Osteocyte (in vitro differentiated cells): ENCODE measurements at regions not wholly inside any gene's neighbourhood (a gene's known extent, or its start where the extent isn't known, plus 50 kb on each side); places are given as distances from the start of the nearest gene placed in this dataset.

Source experiments
- DNase-seq: peaks from one replicate; pipeline ENCODE4 v3.0.0; 2021; ENCODE audit warnings: mixed read lengths; ENCODE audit not compliant: unreplicated experiment; ENCODE audit errors: extremely low spot score
- H3K27ac Mint-ChIP-seq: one replicate; pipeline ENCODE4 v1.8.0; 2021; ENCODE audit warnings: mild to moderate bottlenecking, mixed read lengths; ENCODE audit not compliant: unreplicated experiment
- H3K27me3 Mint-ChIP-seq: one replicate; pipeline ENCODE4 v1.8.0; 2021; ENCODE audit warnings: mixed read lengths; ENCODE audit not compliant: unreplicated experiment
- H3K36me3 Mint-ChIP-seq: one replicate; pipeline ENCODE4 v1.8.0; 2021; ENCODE audit warnings: mixed read lengths; ENCODE audit not compliant: unreplicated experiment
- H3K4me1 Mint-ChIP-seq: one replicate; pipeline ENCODE4 v1.8.0; 2021; ENCODE audit warnings: mixed read lengths; ENCODE audit not compliant: unreplicated experiment
- H3K4me3 Mint-ChIP-seq: one replicate; pipeline ENCODE4 v1.8.0; 2021; ENCODE audit warnings: mild to moderate bottlenecking, moderate library complexity, mixed read lengths; ENCODE audit not compliant: unreplicated experiment
- H3K9me3 Mint-ChIP-seq: one replicate; pipeline ENCODE4 v1.8.0; 2021; ENCODE audit warnings: mixed read lengths; ENCODE audit not compliant: unreplicated experiment
- CTCF ChIP-seq: fragments of 200-600 bp; sonication (generic); IDR thresholded peaks from 2 replicates; pipeline ENCODE4 v1.5.0; 2021; ENCODE audit warnings: antibody characterized with exemption, mild to moderate bottlenecking, moderate library complexity

GRCh38 chr10:111926286-111926685, 257.3 kb downstream of the GPAM start:
- no peaks in the 10 kb centered on the region for H3K4me1 Mint-ChIP-seq
- no peak overlapping the region for H3K4me3 Mint-ChIP-seq
- TF ChIP-seq CTCF: no peak
- DNase-seq: no peak
- no peaks in the 10 kb centered on the region for H3K27me3 Mint-ChIP-seq
- peaks cover 7% of the 10 kb centered on the region for H3K9me3 Mint-ChIP-seq
- no peak overlapping the region for H3K27ac Mint-ChIP-seq
- H3K36me3 Mint-ChIP-seq: no peaks in the 10 kb centered on the region

- H3K9me3 Mint-ChIP-seq: peaks cover 8% of the 10 kb centered on the region
Observed at GRCh38 chr10:111933937-111934336, 249.6 kb downstream of the GPAM start.

GRCh38 chr10:111934931-111935330, 248.6 kb downstream of the GPAM start:
- peaks cover 8% of the 10 kb centered on the region for H3K9me3 Mint-ChIP-seq
- no peak for TF ChIP-seq CTCF
- no peaks in the 10 kb centered on the region for H3K4me1 Mint-ChIP-seq
- H3K27ac Mint-ChIP-seq: no peak overlapping the region
- no peaks in the 10 kb centered on the region for H3K36me3 Mint-ChIP-seq
- no peak for DNase-seq
- no peaks in the 10 kb centered on the region for H3K27me3 Mint-ChIP-seq
- H3K4me3 Mint-ChIP-seq: no peak overlapping the region

More at GRCh38 chr10:111933937-111934336, 249.6 kb downstream of the GPAM start:
- Mint-ChIP-seq H3K27me3 (no peaks in the 10 kb centered on the region), H3K4me1 (no peaks in the 10 kb centered on the region), H3K36me3 (no peaks in the 10 kb centered on the region), H3K4me3 (no peak overlapping the region), H3K27ac (no peak overlapping the region)
- DNase-seq: no peak
- TF ChIP-seq CTCF: no peak

- H3K27ac Mint-ChIP-seq: no peak overlapping the region
- H3K4me1 Mint-ChIP-seq: no peaks in the 10 kb centered on the region
- peaks cover 16% of the 10 kb centered on the region for H3K9me3 Mint-ChIP-seq
- no peak overlapping the region for H3K4me3 Mint-ChIP-seq
- no peaks in the 10 kb centered on the region for H3K36me3 Mint-ChIP-seq
- no peak for DNase-seq
- no peaks in the 10 kb centered on the region for H3K27me3 Mint-ChIP-seq
- TF ChIP-seq CTCF: no peak
Observed at GRCh38 chr10:111936143-111936542, 247.4 kb downstream of the GPAM start.

GRCh38 chr10:111944331-111944730, 239.2 kb downstream of the GPAM start:
- H3K4me1 Mint-ChIP-seq: no peaks in the 10 kb centered on the region
- no peak overlapping the region for H3K4me3 Mint-ChIP-seq
- no peak overlapping the region for H3K27ac Mint-ChIP-seq
- peaks cover 54% of the 10 kb centered on the region for H3K9me3 Mint-ChIP-seq
- H3K27me3 Mint-ChIP-seq: no peaks in the 10 kb centered on the region
- TF ChIP-seq CTCF: no peak
- no peak for DNase-seq
- no peaks in the 10 kb centered on the region for H3K36me3 Mint-ChIP-seq
